H1 (cell line): ENCODE measurements at regions not wholly inside any gene's neighbourhood (a gene's known extent, or its start where the extent isn't known, plus 50 kb on each side); places are given as distances from the start of the nearest gene placed in this dataset.

ENCODE experiments used
- CTCF ChIA-PET: fragments of 300-600 bp; sonication (Branson Sonifier 250); formaldehyde crosslinking; loops from one replicate; lab custom pipeline; 2021; ENCODE audit not compliant: partially characterized antibody; lab: Charles Lee
- POLR2A ChIA-PET: fragments of 300-600 bp; sonication (Branson Sonifier 250); formaldehyde crosslinking; loops from one replicate; lab custom pipeline; 2021; ENCODE audit warnings: inconsistent platforms; ENCODE audit not compliant: partially characterized antibody; lab: Charles Lee
- DNase-seq, 2 experiments: peaks; one replicate each; pipeline versions ENCODE4 v3.0.0 to v3.0.0-alpha.2; 2010 to 2022; ENCODE audit warnings: low spot score in 2 of 2, low read depth in 1 of 2, mixed read lengths in 1 of 2
- FAIRE-seq: peaks from 2 replicates; lab custom pipeline; 2011; peaks lifted over from hg19 to GRCh38; lab: Jason Lieb, UNC
- H2AFZ ChIP-seq: 2 replicates; pipeline ENCODE4 v1.8.1; 2012; ENCODE audit warnings: low read length, inconsistent platforms
- H2AK5ac ChIP-seq: 2 replicates; pipeline ENCODE4 v1.6.1; 2013; ENCODE audit warnings: low read depth, low read length
- H2BK120ac ChIP-seq: replicated peaks from 2 replicates; pipeline ENCODE3; 2013; ENCODE audit warnings: low read depth, low read length, inconsistent platforms
- H2BK12ac ChIP-seq: 2 replicates; pipeline ENCODE4 v1.6.1; 2013; ENCODE audit warnings: low read depth, low read length
- H2BK15ac ChIP-seq: 2 replicates; pipeline ENCODE4 v1.6.1; 2013; ENCODE audit warnings: low read length
- H2BK20ac ChIP-seq: 2 replicates; pipeline ENCODE4 v1.6.1; 2013; ENCODE audit warnings: low read length
- H2BK5ac ChIP-seq: 2 replicates; pipeline ENCODE4 v1.6.1; 2013; ENCODE audit warnings: low read depth, low read length
- H3K14ac ChIP-seq: 2 replicates; pipeline ENCODE4 v1.6.1; 2013; ENCODE audit warnings: inconsistent platforms; ENCODE audit not compliant: insufficient read length
- H3K18ac ChIP-seq: 2 replicates; pipeline ENCODE4 v1.6.1; 2013; ENCODE audit warnings: low read length; ENCODE audit errors: extremely low read depth
- H3K23ac ChIP-seq: 2 replicates; pipeline ENCODE4 v1.6.1; 2013; ENCODE audit warnings: inconsistent platforms; ENCODE audit not compliant: insufficient read length
- H3K23me2 ChIP-seq: 2 replicates; pipeline ENCODE4 v1.6.1; 2013; ENCODE audit warnings: low read depth, low read length
- H3K27ac ChIP-seq: 2 replicates; pipeline ENCODE4 v1.6.1; 2011; ENCODE audit warnings: low read depth, low read length, inconsistent platforms
- H3K27me3 ChIP-seq, 4 experiments: replicated peaks in 1 of 4; 1 replicate in 1 of 4; 2 replicates in 3 of 4; pipeline versions ENCODE4 v1.6.1 to v1.8.1; 2011 to 2013; ENCODE audit warnings: low read length in 3 of 4, mild to moderate bottlenecking in 3 of 4, inconsistent platforms in 2 of 4, mixed read lengths in 2 of 4, moderate library complexity in 1 of 4; ENCODE audit not compliant: control insufficient read depth in 3 of 4, insufficient read depth in 3 of 4; ENCODE audit errors: extremely low read depth in 1 of 4
- H3K36me3 ChIP-seq, 4 experiments: 2 replicates each; pipeline versions ENCODE4 v1.6.1 to v1.8.1; 2011 to 2013; ENCODE audit warnings: mild to moderate bottlenecking in 4 of 4, low read length in 3 of 4, moderate library complexity in 2 of 4, control low read depth in 1 of 4, inconsistent platforms in 1 of 4; ENCODE audit not compliant: insufficient read depth in 4 of 4, control insufficient read depth in 2 of 4
- H3K4ac ChIP-seq: replicated peaks from 2 replicates; pipeline ENCODE3; 2013; ENCODE audit warnings: low read length, low read depth, mixed read lengths, inconsistent platforms; ENCODE audit not compliant: insufficient read length
- H3K4me1 ChIP-seq, 4 experiments: replicated peaks in 1 of 4; 1 replicate in 1 of 4; 2 replicates in 3 of 4; pipeline versions ENCODE4 v1.6.1 to v1.8.1; 2011 to 2013; ENCODE audit warnings: low read length in 3 of 4, inconsistent platforms in 2 of 4, mixed read lengths in 1 of 4; ENCODE audit not compliant: insufficient read depth in 4 of 4, control insufficient read depth in 3 of 4
- H3K4me2 ChIP-seq, 2 experiments: 2 replicates each; pipeline versions ENCODE4 v1.6.1 to v1.8.1; 2011 to 2013; ENCODE audit warnings: low read depth in 2 of 2, low read length in 2 of 2, control low read depth in 1 of 2, inconsistent platforms in 1 of 2, mild to moderate bottlenecking in 1 of 2; ENCODE audit not compliant: insufficient read depth in 1 of 2
- H3K4me3 ChIP-seq, 4 experiments: fragments of 200-600, 300-600 bp in 1 of 4; sonication (generic), shearing (Covaris generic), sonication (Bioruptor Twin) in 1 of 4; 2 replicates each; pipeline versions ENCODE4 v1.5.1 to v1.8.1; 2011 to 2016; ENCODE audit warnings: low read length in 4 of 4, low read depth in 3 of 4, control low read depth in 2 of 4, inconsistent platforms in 2 of 4, mild to moderate bottlenecking in 2 of 4, mixed read lengths in 1 of 4, moderate library complexity in 1 of 4; ENCODE audit not compliant: insufficient read depth in 2 of 4; ENCODE audit errors: extremely low read depth in 1 of 4
- H3K56ac ChIP-seq: replicated peaks from 2 replicates; pipeline ENCODE3; 2013; ENCODE audit warnings: low read depth, mild to moderate bottlenecking, mixed read lengths, low read length, inconsistent platforms; ENCODE audit not compliant: insufficient read length
- H3K79me1 ChIP-seq: 2 replicates; pipeline ENCODE4 v1.6.1; 2013; ENCODE audit warnings: low read depth, low read length, control low read depth
- H3K79me2 ChIP-seq, 2 experiments: 2 replicates each; pipeline versions ENCODE4 v1.6.1 to v1.8.1; 2012 to 2013; ENCODE audit warnings: low read length in 2 of 2, mild to moderate bottlenecking in 2 of 2, inconsistent platforms in 1 of 2; ENCODE audit not compliant: insufficient read depth in 2 of 2, control insufficient read depth in 1 of 2
- H3K9ac ChIP-seq, 4 experiments: replicated peaks in 1 of 4; 1 replicate in 1 of 4; 2 replicates in 3 of 4; pipeline versions ENCODE4 v1.6.1 to v1.8.1; 2011 to 2013; ENCODE audit warnings: low read depth in 3 of 4, low read length in 3 of 4, control low read depth in 2 of 4, mild to moderate bottlenecking in 2 of 4, moderate library complexity in 2 of 4, inconsistent platforms in 1 of 4; ENCODE audit errors: extremely low read depth in 1 of 4
- H3K9me3 ChIP-seq, 2 experiments: 2 replicates each; pipeline versions ENCODE4 v1.6.1 to v1.8.1; 2012 to 2013; ENCODE audit warnings: mild to moderate bottlenecking in 2 of 2, moderate library complexity in 2 of 2, control low read depth in 1 of 2, inconsistent platforms in 1 of 2, low read depth in 1 of 2, low read length in 1 of 2, mixed read lengths in 1 of 2; ENCODE audit not compliant: insufficient read depth in 2 of 2
- H4K20me1 ChIP-seq, 2 experiments: replicated peaks in 1 of 2; 2 replicates each; pipeline versions ENCODE3 to v1.8.1; 2011 to 2013; ENCODE audit warnings: inconsistent platforms in 2 of 2, low read length in 2 of 2, mild to moderate bottlenecking in 1 of 2; ENCODE audit not compliant: insufficient read depth in 2 of 2, control insufficient read depth in 1 of 2
- H4K5ac ChIP-seq: 2 replicates; pipeline ENCODE4 v1.6.1; 2013; ENCODE audit warnings: low read length, low read depth, mixed read lengths, inconsistent platforms; ENCODE audit not compliant: insufficient read length
- H4K8ac ChIP-seq: 2 replicates; pipeline ENCODE4 v1.8.0; 2013; ENCODE audit warnings: mild to moderate bottlenecking, moderate library complexity, low read length, inconsistent platforms; ENCODE audit not compliant: insufficient read depth; ENCODE audit errors: extremely low read depth
- H4K91ac ChIP-seq: replicated peaks from 2 replicates; pipeline ENCODE3; 2013; ENCODE audit warnings: low read length, mixed read lengths, inconsistent platforms; ENCODE audit not compliant: insufficient read length
- ATF2 ChIP-seq: IDR thresholded peaks from 2 replicates; pipeline ENCODE4 v1.6.1; 2012; ENCODE audit warnings: low read length, inconsistent platforms
- CTBP2 ChIP-seq: IDR thresholded peaks from 2 replicates; pipeline ENCODE4 v1.7.0; 2011; ENCODE audit warnings: borderline replicate concordance, mild to moderate bottlenecking, moderate library complexity, mixed read lengths, low read length; ENCODE audit not compliant: insufficient read depth, insufficient read length
- CTCF ChIP-seq, 3 experiments: IDR thresholded peaks; 1 replicate in 2 of 3; 2 replicates in 1 of 3; pipeline versions ENCODE4 v1.5.1 to v1.6.1; 2011; ENCODE audit warnings: low read length in 3 of 3, mild to moderate bottlenecking in 3 of 3, inconsistent platforms in 2 of 3, low read depth in 1 of 3, moderate library complexity in 1 of 3; ENCODE audit not compliant: insufficient read depth in 1 of 3; ENCODE audit errors: control extremely low read depth in 1 of 3
- SIN3A ChIP-seq, 2 experiments: IDR thresholded peaks in 1 of 2; conservative IDR thresholded peaks in 1 of 2; 2 replicates each; pipeline ENCODE4 v1.6.1; 2011 to 2012; ENCODE audit warnings: low read length in 2 of 2, improper control_type of control experiment in 1 of 2, low read depth in 1 of 2, mild to moderate bottlenecking in 1 of 2

DNA sequence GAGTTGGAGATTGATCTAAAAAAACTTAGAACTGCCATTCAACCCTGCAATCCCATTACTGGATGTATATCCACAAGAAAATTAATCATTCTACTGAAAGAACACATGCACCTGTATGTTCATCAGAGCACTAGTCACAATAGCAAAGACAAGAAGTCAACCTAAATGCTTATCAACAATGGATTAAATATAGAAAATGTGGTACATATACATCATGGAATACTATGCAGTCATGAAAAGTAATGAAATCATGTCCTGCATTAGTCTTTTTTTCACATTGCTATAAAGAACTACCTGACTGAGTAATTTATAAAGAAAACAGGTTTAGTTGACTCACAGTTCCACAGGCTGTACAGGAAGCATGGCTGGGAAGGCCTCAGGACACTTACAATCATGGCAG, 850.5 kb downstream of the TECRL start:
- ChIA-PET POLR2A (no interaction called here), CTCF (no interaction called here)
- H3K56ac ChIP-seq = no peak overlapping the region

More for the DNA sequence above, 850.5 kb downstream of the TECRL start:
- FAIRE-seq (no peak), DNase-seq (no peak)
- Histone ChIP-seq H4K91ac (no peak overlapping the region), H3K36me3 (no peaks in the 10 kb centered on the region), H2BK5ac (no peak overlapping the region), H4K8ac (no peak overlapping the region), H3K4me1 (no peaks in the 10 kb centered on the region), H3K4ac (no peak overlapping the region), H3K27ac (no peak overlapping the region), H4K5ac (no peak overlapping the region), H3K27me3 (no peaks in the 10 kb centered on the region), H3K23me2 (no peaks in the 10 kb centered on the region), H2AK5ac (no peak overlapping the region), H2BK120ac (no peak overlapping the region), H4K20me1 (no peaks in the 10 kb centered on the region), H3K9ac (no peak overlapping the region), H2BK15ac (no peak overlapping the region), H3K79me1 (no peaks in the 10 kb centered on the region), H2BK12ac (no peak overlapping the region), H3K4me2 (no peak overlapping the region), H2AFZ (no peak overlapping the region), H3K4me3 (no peak overlapping the region), H3K23ac (no peak overlapping the region), H2BK20ac (no peak overlapping the region), H3K79me2 (no peaks in the 10 kb centered on the region), H3K14ac (no peak overlapping the region), H3K18ac (no peak overlapping the region), H3K9me3 (0 out of 4 replicates have a peak, but pooled peaks cover 0 to 6% of the 10 kb centered on the region in 2 experiments)
- no peak for TF ChIP-seq CTBP2
- TF ChIP-seq ATF2 = no peak
- TF ChIP-seq CTCF (IDR thresholded peaks at IDR 0.05; ENCODE audit: control extremely low read depth in 1 of 3, insufficient read depth in 1 of 3, low read depth in 1 of 3, low read length in 3 of 3) = no peak
- no peak for TF ChIP-seq SIN3A (conservative IDR thresholded peaks at IDR 0.05 in 1 of 2, IDR thresholded peaks at IDR 0.05 in 1 of 2; ENCODE audit: low read depth in 1 of 2, low read length in 2 of 2)
